ENCODE measurements at regions not wholly inside any gene's neighbourhood (a gene's known extent, or its start where the extent isn't known, plus 50 kb on each side); places are given as distances from the start of the nearest gene placed in this dataset.

GRCh38 chr14:83556065-83556464 lies 1973.9 kb upstream of the FLRT2 start:
- POLR2A ChIA-PET = no interaction called here
- TF ChIP-seq, protein P1, sequence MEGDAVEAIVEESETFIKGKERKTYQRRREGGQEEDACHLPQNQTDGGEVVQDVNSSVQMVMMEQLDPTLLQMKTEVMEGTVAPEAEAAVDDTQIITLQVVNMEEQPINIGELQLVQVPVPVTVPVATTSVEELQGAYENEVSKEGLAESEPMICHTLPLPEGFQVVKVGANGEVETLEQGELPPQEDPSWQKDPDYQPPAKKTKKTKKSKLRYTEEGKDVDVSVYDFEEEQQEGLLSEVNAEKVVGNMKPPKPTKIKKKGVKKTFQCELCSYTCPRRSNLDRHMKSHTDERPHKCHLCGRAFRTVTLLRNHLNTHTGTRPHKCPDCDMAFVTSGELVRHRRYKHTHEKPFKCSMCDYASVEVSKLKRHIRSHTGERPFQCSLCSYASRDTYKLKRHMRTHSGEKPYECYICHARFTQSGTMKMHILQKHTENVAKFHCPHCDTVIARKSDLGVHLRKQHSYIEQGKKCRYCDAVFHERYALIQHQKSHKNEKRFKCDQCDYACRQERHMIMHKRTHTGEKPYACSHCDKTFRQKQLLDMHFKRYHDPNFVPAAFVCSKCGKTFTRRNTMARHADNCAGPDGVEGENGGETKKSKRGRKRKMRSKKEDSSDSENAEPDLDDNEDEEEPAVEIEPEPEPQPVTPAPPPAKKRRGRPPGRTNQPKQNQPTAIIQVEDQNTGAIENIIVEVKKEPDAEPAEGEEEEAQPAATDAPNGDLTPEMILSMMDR (IDR thresholded peaks at IDR 0.05) = no peak

DNA sequence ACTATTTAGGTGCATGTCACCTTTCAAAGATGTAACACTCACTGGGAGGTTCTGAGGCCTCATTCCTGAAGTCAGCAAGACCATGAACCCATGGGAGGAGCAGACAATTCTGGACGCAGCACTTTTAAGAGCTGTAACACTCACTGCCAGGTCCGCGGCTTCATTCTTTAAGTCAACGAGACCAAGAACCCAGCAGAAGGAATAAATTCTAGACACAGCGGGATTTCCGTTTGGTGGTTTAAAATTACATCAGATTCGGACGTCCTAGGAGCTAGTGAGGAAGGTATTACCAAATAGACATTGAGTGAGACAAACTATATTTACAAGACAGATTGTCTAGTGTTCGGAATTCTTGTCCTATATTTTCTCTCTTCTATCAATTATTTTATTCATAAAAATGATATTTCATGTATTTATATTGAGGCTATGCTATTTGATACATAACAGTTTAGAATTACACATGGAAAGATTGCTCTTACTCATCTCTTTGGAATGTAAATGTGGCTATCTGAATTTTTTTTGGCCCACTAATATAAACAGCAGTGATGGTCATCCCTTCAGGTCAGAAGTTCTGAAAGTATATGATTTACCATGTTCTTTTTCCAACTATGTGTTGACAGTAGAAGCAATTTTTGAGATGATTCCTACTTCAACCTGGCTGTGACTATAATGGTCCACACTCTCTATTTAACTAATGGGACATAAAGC lies 1973.0 kb upstream of the FLRT2 start:
- ATAC-seq (ENCODE audit: poor library complexity) (no peak), DNase-seq (no peak)
- TF ChIP-seq, protein P1 (IDR thresholded peaks at IDR 0.05) = no peak
- ChIA-PET POLR2A (no interaction called here), CTCF (interaction anchor here (0.6 kb wide), 1 partner anchor 214 kb away, joined by 5 read pairs; no protein-coding TSS in a partner anchor)
- Histone ChIP-seq H3K9me3 (ENCODE audit: control insufficient read depth in 1 of 2, insufficient read depth in 1 of 2, low read length in 2 of 2) (peaks cover 7% of the 10 kb centered on the region in 2 experiments), H3K36me3 (ENCODE audit: insufficient read depth, low read length) (no peaks in the 10 kb centered on the region), H3K4me1 (ENCODE audit: insufficient read depth, low read length) (no peaks in the 10 kb centered on the region), H3K27me3 (ENCODE audit: control insufficient read depth in 1 of 2, insufficient read depth in 2 of 2, low read length in 2 of 2) (no peaks in the 10 kb centered on the region), H3K27ac (ENCODE audit: low read depth in 1 of 2, low read length in 2 of 2) (no peak overlapping the region), H3K4me3 (ENCODE audit: low read length) (no peak overlapping the region)
- Mint-ChIP-seq H3K36me3 (ENCODE audit: low read depth) (no peaks in the 10 kb centered on the region), H3K4me1 (ENCODE audit: low read depth) (no peaks in the 10 kb centered on the region), H3K9me3 (peaks cover 9% of the 10 kb centered on the region), H3K4me3 (no peak overlapping the region), H3K27me3 (no peaks in the 10 kb centered on the region), H3K27ac (no peak overlapping the region)
- intact Hi-C loops (cut with DNase I, micrococcal nuclease) = no loop called here

More at GRCh38 chr14:83556065-83556464, 1973.9 kb upstream of the FLRT2 start:
- Mint-ChIP-seq H3K4me1 (ENCODE audit: low read depth) (no peaks in the 10 kb centered on the region), H3K27me3 (no peaks in the 10 kb centered on the region), H3K27ac (no peak overlapping the region), H3K9me3 (peaks cover 9% of the 10 kb centered on the region), H3K36me3 (ENCODE audit: low read depth) (no peaks in the 10 kb centered on the region), H3K4me3 (no peak overlapping the region)
- ATAC-seq (ENCODE audit: poor library complexity) (no peak), DNase-seq (no peak)
- Histone ChIP-seq H3K4me1 (ENCODE audit: insufficient read depth, low read length) (no peaks in the 10 kb centered on the region), H3K36me3 (ENCODE audit: insufficient read depth, low read length) (no peaks in the 10 kb centered on the region), H3K9me3 (ENCODE audit: control insufficient read depth in 1 of 2, insufficient read depth in 1 of 2, low read length in 2 of 2) (peaks cover 0 to under 1% of the 10 kb centered on the region in 2 experiments), H3K4me3 (ENCODE audit: low read length) (no peak overlapping the region), H3K27me3 (ENCODE audit: control insufficient read depth in 1 of 2, insufficient read depth in 2 of 2, low read length in 2 of 2) (no peaks in the 10 kb centered on the region), H3K27ac (ENCODE audit: low read depth in 1 of 2, low read length in 2 of 2) (no peak overlapping the region)
- CTCF ChIA-PET = no interaction called here
- intact Hi-C loops (cut with DNase I, micrococcal nuclease) = no loop called here

- intact Hi-C loops (cut with DNase I, micrococcal nuclease) = no loop called here
- Mint-ChIP-seq H3K27me3 (no peaks in the 10 kb centered on the region), H3K4me1 (ENCODE audit: low read depth) (no peaks in the 10 kb centered on the region), H3K4me3 (no peak overlapping the region), H3K27ac (no peak overlapping the region), H3K36me3 (ENCODE audit: low read depth) (no peaks in the 10 kb centered on the region), H3K9me3 (peaks cover 13% of the 10 kb centered on the region)
- Histone ChIP-seq H3K27me3 (ENCODE audit: control insufficient read depth in 1 of 2, insufficient read depth in 2 of 2, low read length in 2 of 2) (no peaks in the 10 kb centered on the region), H3K27ac (ENCODE audit: low read depth in 1 of 2, low read length in 2 of 2) (no peak overlapping the region), H3K36me3 (ENCODE audit: insufficient read depth, low read length) (no peaks in the 10 kb centered on the region), H3K4me3 (ENCODE audit: low read length) (no peak overlapping the region), H3K9me3 (ENCODE audit: control insufficient read depth in 1 of 2, insufficient read depth in 1 of 2, low read length in 2 of 2) (peaks cover 7% of the 10 kb centered on the region in 2 experiments), H3K4me1 (ENCODE audit: insufficient read depth, low read length) (no peaks in the 10 kb centered on the region)
- DNase-seq = no peak
- TF ChIP-seq, protein P1 (IDR thresholded peaks at IDR 0.05) = no peak
- no peak for ATAC-seq (ENCODE audit: poor library complexity)
- CTCF ChIA-PET = no interaction called here
- POLR2A ChIA-PET = no interaction called here
Measured at GRCh38 chr14:83558946-83559345, 1971.0 kb upstream of the FLRT2 start.

Measured in CD4-positive, alpha-beta T cell (primary cell).